Spinal cord (tissue), 9 donors: ENCODE measurements at regions not wholly inside any gene's neighbourhood (a gene's known extent, or its start where the extent isn't known, plus 50 kb on each side); places are given as distances from the start of the nearest gene placed in this dataset.
A peak's percentile ranks its signal among the peaks of the same experiment; 100 is the strongest.
"Not testable (repeated sequence)": the region's sequence is repeated elsewhere in the genome, so short reads cannot be mapped to it uniquely, and the experiment has no call there.

Source experiments
- DNase-seq, 6 donors: peaks; one replicate each; pipeline versions ENCODE4 v3.0.0 to v3.0.0-alpha.2; 2013 to 2015; ENCODE audit warnings: low spot score in 6 of 6, low read depth in 4 of 6
- H3K27ac ChIP-seq: one replicate; pipeline ENCODE4 v1.5.1; 2013; ENCODE audit warnings: low read depth, low read length, control low read depth
- H3K27me3 ChIP-seq: one replicate; pipeline ENCODE4 v1.6.1; 2013; ENCODE audit warnings: low read length; ENCODE audit not compliant: control insufficient read depth, insufficient read depth
- H3K36me3 ChIP-seq: one replicate; pipeline ENCODE4 v1.6.1; 2013; ENCODE audit warnings: low read length; ENCODE audit not compliant: control insufficient read depth, insufficient read depth
- H3K4me1 ChIP-seq: one replicate; pipeline ENCODE4 v1.6.1; 2013; ENCODE audit warnings: low read length; ENCODE audit not compliant: control insufficient read depth, insufficient read depth
- H3K4me3 ChIP-seq: one replicate; pipeline ENCODE4 v1.5.1; 2013; ENCODE audit warnings: low read depth, low read length, control low read depth
- H3K9me3 ChIP-seq: one replicate; pipeline ENCODE4 v1.6.1; 2013; ENCODE audit warnings: low read length; ENCODE audit not compliant: control insufficient read depth, insufficient read depth
- WGBS: methylation state at CpG from one replicate; pipeline ENCODE4 v1.1.5; 2013; ENCODE audit warnings: missing lambda C conversion rate; ENCODE audit not compliant: insufficient coverage; 5-methylcytosine and 5-hydroxymethylcytosine counted together
- donor health status: healthy.

- peaks cover 11% of the 10 kb centered on the region for H3K4me1 ChIP-seq
- 96% methylated on average over 8 of the region's 8 CpGs for WGBS
- DNase-seq = no peak
- no peak overlapping the region for H3K27ac ChIP-seq
- no peaks in the 10 kb centered on the region for H3K27me3 ChIP-seq
- no peaks in the 10 kb centered on the region for H3K9me3 ChIP-seq
- H3K36me3 ChIP-seq = no peaks in the 10 kb centered on the region
- H3K4me3 ChIP-seq = no peak overlapping the region
These were observed 78.3 kb upstream of the FOXK1 start for GRCh38 chr7:4603843-4604231.

DNA sequence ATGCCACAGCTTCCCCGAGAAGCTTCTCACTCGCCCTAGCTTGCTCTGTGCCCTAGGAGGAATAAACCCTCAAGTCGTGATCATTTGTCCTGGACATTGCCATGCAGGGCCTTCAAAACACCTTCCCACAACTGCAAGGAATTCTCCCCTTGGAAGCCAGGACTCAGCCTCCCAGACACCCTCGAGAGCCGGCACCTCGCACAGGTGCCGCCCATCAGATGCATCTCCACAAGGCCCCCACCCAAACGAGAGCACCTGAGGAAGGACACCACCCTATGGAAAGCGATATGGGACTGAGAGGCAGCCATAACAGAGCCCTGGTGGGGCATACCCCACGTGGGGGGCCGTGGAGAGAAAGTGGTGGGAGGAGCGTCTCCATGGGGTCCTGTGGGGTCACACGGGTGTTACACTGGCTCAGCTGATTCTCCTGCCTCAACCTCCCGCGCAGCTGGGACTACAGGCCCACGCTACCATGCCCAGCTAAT, 77.6 kb upstream of the FOXK1 start:
- DNase-seq = no peak
- no peaks in the 10 kb centered on the region for H3K9me3 ChIP-seq
- H3K4me1 ChIP-seq = peaks cover 11% of the 10 kb centered on the region
- H3K27ac ChIP-seq = no peak overlapping the region
- 92% methylated on average over 13 of the region's 16 CpGs for WGBS
- no peak overlapping the region for H3K4me3 ChIP-seq
- no peaks in the 10 kb centered on the region for H3K36me3 ChIP-seq
- H3K27me3 ChIP-seq = no peaks in the 10 kb centered on the region

DNA sequence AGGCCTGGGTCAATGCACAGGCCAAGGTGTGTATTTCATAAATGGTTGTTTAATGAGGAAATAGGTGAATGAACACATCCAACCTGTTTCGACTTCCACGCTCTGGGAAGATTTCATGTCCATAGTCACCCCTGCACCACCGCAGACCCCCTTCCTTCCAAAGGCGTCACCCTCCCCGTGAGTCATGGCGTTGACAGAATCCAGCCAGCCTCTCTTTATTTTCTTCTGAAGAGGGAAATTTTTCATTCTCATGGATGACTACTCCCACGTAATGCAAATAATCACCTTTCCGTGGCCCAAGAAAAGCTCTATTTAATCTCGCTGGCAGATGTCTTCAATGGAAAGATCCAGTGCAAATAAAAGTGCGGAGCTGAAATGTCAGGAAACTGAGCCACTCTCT, 75.3 kb upstream of the FOXK1 start:
- Histone ChIP-seq H3K9me3 (no peaks in the 10 kb centered on the region), H3K4me3 (no peak overlapping the region), H3K36me3 (no peaks in the 10 kb centered on the region), H3K27me3 (no peaks in the 10 kb centered on the region), H3K27ac (no peak overlapping the region), H3K4me1 (peaks cover 11% of the 10 kb centered on the region)
- 74% methylated on average over 4 of the region's 10 CpGs for WGBS
- no peak for DNase-seq

GRCh38 chr7:4607311-4607729, 74.8 kb upstream of the FOXK1 start:
- Histone ChIP-seq H3K4me1 (peaks cover 11% of the 10 kb centered on the region), H3K4me3 (no peak overlapping the region), H3K36me3 (no peaks in the 10 kb centered on the region), H3K9me3 (no peaks in the 10 kb centered on the region), H3K27me3 (no peaks in the 10 kb centered on the region), H3K27ac (no peak overlapping the region)
- 56% methylated on average over 14 of the region's 14 CpGs for WGBS
- DNase-seq = peak in 2 of 6 donors; percentile 71 to 75

GRCh38 chr7:4609576-4609975, 72.5 kb upstream of the FOXK1 start:
- 97% methylated on average over 7 of the region's 7 CpGs for WGBS
- not testable (repeated sequence) for H3K9me3 ChIP-seq, DNase-seq, H3K27me3 ChIP-seq, H3K36me3 ChIP-seq, H3K4me3 ChIP-seq, H3K27ac ChIP-seq
- H3K4me1 ChIP-seq = peaks cover 20% of the 10 kb centered on the region

DNA sequence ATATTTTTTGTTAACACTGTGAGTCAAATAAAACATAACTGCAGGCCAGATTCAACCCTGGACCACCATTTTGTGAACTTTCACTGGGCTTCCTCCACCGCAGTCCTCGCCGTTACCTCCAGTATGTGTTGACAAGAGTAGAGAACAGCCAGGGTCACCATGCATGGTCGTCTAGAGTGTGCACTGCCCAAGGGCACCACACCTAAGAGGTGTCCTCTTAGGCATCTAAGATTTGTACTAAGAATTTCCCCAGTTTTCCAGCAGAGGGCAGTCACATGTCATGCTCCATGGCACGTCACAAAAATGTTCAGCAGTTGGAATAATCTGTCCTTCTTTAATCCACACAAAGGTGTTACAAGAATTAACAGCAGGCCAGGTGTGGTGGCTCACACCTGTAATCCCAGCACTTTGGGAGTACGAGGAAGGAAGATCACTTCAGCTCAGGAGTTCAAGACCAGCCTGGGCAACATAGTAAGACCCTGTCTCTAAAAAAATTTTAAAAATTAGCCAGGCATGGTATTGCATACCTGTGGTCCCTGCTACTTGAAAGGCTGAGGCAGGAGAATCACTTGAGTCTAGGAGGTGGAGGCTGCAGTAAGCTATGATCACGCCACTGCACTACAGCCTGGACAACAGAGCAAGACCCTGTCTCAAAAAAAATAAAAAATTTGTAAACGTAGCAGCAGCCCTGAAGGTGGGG, 71.2 kb upstream of the FOXK1 start:
- Histone ChIP-seq H3K4me1 (peaks cover 20% of the 10 kb centered on the region), H3K4me3 (no peak overlapping the region), H3K9me3 (no peaks in the 10 kb centered on the region), H3K27ac (no peak overlapping the region), H3K27me3 (no peaks in the 10 kb centered on the region), H3K36me3 (no peaks in the 10 kb centered on the region)
- peak in 2 of 6 donors; percentile 72 to 78 for DNase-seq
- WGBS = 69% methylated on average over 7 of the region's 8 CpGs

GRCh38 chr7:4612237-4612636, 69.9 kb upstream of the FOXK1 start:
- H3K27ac ChIP-seq = no peak overlapping the region
- H3K9me3 ChIP-seq = no peaks in the 10 kb centered on the region
- no peaks in the 10 kb centered on the region for H3K36me3 ChIP-seq
- DNase-seq = no peak
- WGBS = over 99% methylated on average over 11 of the region's 13 CpGs
- H3K4me3 ChIP-seq = no peak overlapping the region
- no peaks in the 10 kb centered on the region for H3K27me3 ChIP-seq
- H3K4me1 ChIP-seq = peaks cover 15% of the 10 kb centered on the region

DNA sequence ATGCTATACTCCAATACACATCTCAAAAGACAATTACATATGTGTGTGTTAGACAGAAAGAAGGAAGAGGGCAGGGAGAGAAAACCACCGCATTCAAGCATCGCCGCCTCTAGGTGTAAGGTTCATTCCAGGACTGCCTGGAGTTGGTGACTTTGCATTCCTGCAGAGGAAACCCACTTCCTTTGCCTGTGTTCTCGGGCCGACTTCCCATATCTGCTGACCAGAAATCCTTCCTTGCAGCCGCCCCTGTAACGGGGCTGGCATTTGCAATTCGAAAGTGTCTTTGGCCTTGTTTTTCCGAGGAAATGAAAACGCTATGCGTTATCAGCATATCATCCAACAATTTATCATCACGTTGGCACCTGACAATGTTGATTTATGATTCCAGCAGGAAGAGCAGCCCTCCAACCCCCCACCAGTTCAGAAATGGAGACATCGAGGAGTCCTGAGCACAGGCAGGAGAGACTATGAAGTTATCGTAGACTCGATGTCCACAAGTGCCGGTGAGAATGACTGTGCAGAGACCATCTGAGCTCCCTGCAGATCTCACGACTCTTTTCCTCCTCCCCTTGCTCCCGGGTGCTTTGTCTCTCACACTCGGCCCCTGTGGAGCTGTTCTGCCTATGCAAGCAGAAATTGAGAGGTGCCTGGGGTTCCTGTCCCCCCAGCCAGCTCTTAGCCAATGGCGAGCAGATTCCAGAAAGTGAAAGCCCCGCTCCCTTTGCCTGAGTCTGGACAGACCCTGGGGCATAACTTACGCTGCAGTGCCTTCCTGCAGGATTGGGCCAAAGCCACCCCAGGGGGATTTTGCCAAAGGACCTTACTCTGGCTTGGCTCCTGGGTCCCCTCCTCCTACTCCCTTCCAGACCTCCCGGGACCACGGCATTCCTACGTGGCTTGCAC, 68.9 kb upstream of the FOXK1 start:
- peak in 1 of 6 donors; percentile 19 for DNase-seq
- no peaks in the 10 kb centered on the region for H3K36me3 ChIP-seq
- H3K27ac ChIP-seq = peak overlapping the region; percentile 33
- H3K4me3 ChIP-seq = peak overlapping the region; percentile 2
- no peaks in the 10 kb centered on the region for H3K27me3 ChIP-seq
- H3K4me1 ChIP-seq = peaks cover 13% of the 10 kb centered on the region
- WGBS = 36% methylated on average over 25 of the region's 25 CpGs
- no peaks in the 10 kb centered on the region for H3K9me3 ChIP-seq

DNA sequence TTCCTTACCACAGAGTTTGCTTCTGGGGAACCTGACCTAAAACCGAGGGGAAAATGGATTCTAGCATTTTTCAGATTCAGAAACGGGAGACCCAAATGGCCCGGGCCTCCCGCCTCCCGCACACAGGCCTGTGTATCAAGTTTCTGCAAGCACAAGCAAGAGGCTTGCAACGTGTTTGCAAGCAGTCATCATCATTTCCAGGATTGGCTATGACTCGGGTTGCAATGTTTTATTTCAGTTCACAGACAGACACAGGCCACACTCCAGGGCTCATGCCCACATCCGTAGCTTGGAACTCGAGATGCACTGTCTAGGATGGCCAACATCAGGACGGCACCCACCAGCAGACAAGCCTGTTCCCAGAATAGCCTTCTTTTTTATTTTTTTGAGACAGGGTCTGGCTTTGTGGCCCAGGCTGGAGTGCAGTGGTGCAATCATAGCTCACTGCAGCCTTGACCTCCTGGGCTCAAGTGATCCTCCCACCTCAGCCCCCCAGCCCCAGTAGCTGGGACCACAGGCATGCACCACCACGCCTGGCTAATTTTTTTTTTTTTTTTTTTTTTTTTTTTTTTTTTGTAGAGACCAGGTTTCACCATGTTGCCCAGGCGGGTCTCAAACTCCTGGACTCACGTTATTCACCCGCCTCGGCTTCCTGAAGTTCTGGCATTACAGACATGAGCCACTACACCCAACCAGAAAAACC, 68.1 kb upstream of the FOXK1 start:
- Histone ChIP-seq H3K27ac (peak overlapping the region; percentile 33), H3K4me3 (no peak overlapping the region), H3K36me3 (no peaks in the 10 kb centered on the region), H3K4me1 (peaks cover 13% of the 10 kb centered on the region), H3K9me3 (no peaks in the 10 kb centered on the region), H3K27me3 (no peaks in the 10 kb centered on the region)
- 69% methylated on average over 10 of the region's 15 CpGs for WGBS
- no peak for DNase-seq
